Keratinocyte (primary cell): ENCODE measurements at regions not wholly inside any gene's neighbourhood (a gene's known extent, or its start where the extent isn't known, plus 50 kb on each side); places are given as distances from the start of the nearest gene placed in this dataset.

Experiments used
- DNase-seq: peaks from one replicate; pipeline ENCODE4 v3.0.0-alpha.2; 2011; ENCODE audit warnings: low read depth, missing footprints, low spot score
- FAIRE-seq: peaks from 2 replicates; lab custom pipeline; 2011; peaks lifted over from hg19 to GRCh38; lab: Jason Lieb, UNC
- H2AFZ ChIP-seq: 2 replicates; pipeline ENCODE4 v1.6.0; 2012; ENCODE audit warnings: low read length, control low read depth, inconsistent platforms; ENCODE audit not compliant: control insufficient read depth
- H3K27ac ChIP-seq: 2 replicates; pipeline ENCODE4 v1.5.1; 2011; ENCODE audit warnings: low read length; ENCODE audit not compliant: control insufficient read depth, insufficient read depth
- H3K27me3 ChIP-seq: 3 replicates; pipeline ENCODE4 v1.6.0; 2011; ENCODE audit warnings: low read length; ENCODE audit not compliant: control insufficient read depth, insufficient read depth; ENCODE audit errors: extremely low read depth
- H3K36me3 ChIP-seq, 2 experiments: 2 replicates in 1 of 2; 3 replicates in 1 of 2; pipeline ENCODE4 v1.5.1; 2011; ENCODE audit warnings: low read length in 2 of 2, mild to moderate bottlenecking in 1 of 2; ENCODE audit not compliant: control insufficient read depth in 2 of 2, insufficient read depth in 2 of 2; ENCODE audit errors: extremely low read depth in 1 of 2
- H3K4me1 ChIP-seq: 3 replicates; pipeline ENCODE4 v1.5.1; 2011; ENCODE audit warnings: low read length; ENCODE audit not compliant: control insufficient read depth, insufficient read depth; ENCODE audit errors: extremely low read depth
- H3K4me2 ChIP-seq: 3 replicates; pipeline ENCODE4 v1.6.0; 2011; ENCODE audit warnings: low read depth, low read length; ENCODE audit not compliant: control insufficient read depth, insufficient read depth; ENCODE audit errors: extremely low read depth
- H3K4me3 ChIP-seq, 3 experiments: fragments of 200-600 bp in 1 of 3; sonication (generic) in 1 of 3; 2 replicates in 2 of 3; 3 replicates in 1 of 3; pipeline ENCODE4 v1.5.1; 2011 to 2016; ENCODE audit warnings: low read length in 3 of 3, mild to moderate bottlenecking in 3 of 3, control low read depth in 2 of 3, inconsistent platforms in 1 of 3, low read depth in 1 of 3, mixed read lengths in 1 of 3, mixed run types in 1 of 3, moderate library complexity in 1 of 3; ENCODE audit not compliant: control insufficient read depth in 2 of 3, insufficient read depth in 2 of 3; ENCODE audit errors: extremely low read depth in 1 of 3
- H3K79me2 ChIP-seq: 2 replicates; pipeline ENCODE4 v1.6.0; 2012; ENCODE audit warnings: low read length; ENCODE audit not compliant: control insufficient read depth, insufficient read depth
- H3K9ac ChIP-seq: 3 replicates; pipeline ENCODE4 v1.6.0; 2011; ENCODE audit warnings: low read length; ENCODE audit not compliant: control insufficient read depth, insufficient read depth; ENCODE audit errors: extremely low read depth
- H3K9me1 ChIP-seq: 3 replicates; pipeline ENCODE4 v1.6.0; 2011; ENCODE audit warnings: low read length; ENCODE audit not compliant: control insufficient read depth, insufficient read depth; ENCODE audit errors: extremely low read depth
- H3K9me3 ChIP-seq: 2 replicates; pipeline ENCODE4 v1.5.1; 2012; ENCODE audit warnings: low read depth, low read length; ENCODE audit not compliant: control insufficient read depth
- H4K20me1 ChIP-seq: 3 replicates; pipeline ENCODE4 v1.6.0; 2011; ENCODE audit warnings: low read length; ENCODE audit not compliant: control insufficient read depth, insufficient read depth; ENCODE audit errors: extremely low read depth
- CTCF ChIP-seq, 3 experiments: IDR thresholded peaks in 1 of 3; conservative IDR thresholded peaks in 1 of 3; optimal IDR thresholded peaks in 1 of 3; 2 replicates in 2 of 3; 3 replicates in 1 of 3; pipeline versions ENCODE3 to v1.5.1; 2011; ENCODE audit warnings: low read length in 3 of 3, mild to moderate bottlenecking in 3 of 3, moderate library complexity in 2 of 3, control low read depth in 1 of 3, inconsistent platforms in 1 of 3; ENCODE audit not compliant: insufficient read depth in 2 of 3; ENCODE audit errors: extremely low read depth in 1 of 3
- EZH2 ChIP-seq: IDR thresholded peaks from one replicate; pipeline ENCODE4 v1.6.1; 2012; ENCODE audit warnings: inconsistent platforms, mild to moderate bottlenecking, low read length, moderate library complexity
- dilution Hi-C: fragments of 300-500 bp; cut with MboI; formaldehyde crosslinking; loops from one replicate; pipeline ENCODE4 v1.7.0; 2020; ENCODE audit warnings: low sequenced_read_pairs; ENCODE audit not compliant: extremely low pct_ligation_motif_present

- Histone ChIP-seq H3K79me2 (no peaks in the 10 kb centered on the region), H3K4me1 (peaks cover 3% of the 10 kb centered on the region), H3K4me3 (no peak overlapping the region), H4K20me1 (no peaks in the 10 kb centered on the region), H3K4me2 (no peak overlapping the region), H3K9me3 (no peaks in the 10 kb centered on the region), H3K9ac (no peak overlapping the region), H3K27me3 (no peaks in the 10 kb centered on the region), H3K36me3 (no peaks in the 10 kb centered on the region), H3K27ac (no peak overlapping the region), H2AFZ (no peak overlapping the region), H3K9me1 (no peaks in the 10 kb centered on the region)
- FAIRE-seq, result no peak
- dilution Hi-C loops, result no loop called here
- DNase-seq, result no peak
- TF ChIP-seq CTCF (optimal IDR thresholded peaks at IDR 0.05 in 1 of 3, IDR thresholded peaks at IDR 0.05 in 1 of 3, conservative IDR thresholded peaks at IDR 0.05 in 1 of 3; ENCODE audit: extremely low read depth in 1 of 3, insufficient read depth in 2 of 3, low read length in 3 of 3), result no peak
- TF ChIP-seq EZH2, result no peak
These were observed 188.2 kb downstream of the KCNRG start for GRCh38 chr13:50203256-50203941.

- no peaks in the 10 kb centered on the region for H3K79me2 ChIP-seq
- no peak for TF ChIP-seq EZH2
- H3K27ac ChIP-seq, result no peak overlapping the region
- H4K20me1 ChIP-seq, result no peaks in the 10 kb centered on the region
- H3K4me2 ChIP-seq, result no peak overlapping the region
- dilution Hi-C loops, result no loop called here
- H3K4me3 ChIP-seq, result no peak overlapping the region
- no peaks in the 10 kb centered on the region for H3K9me3 ChIP-seq
- no peaks in the 10 kb centered on the region for H3K9me1 ChIP-seq
- H3K4me1 ChIP-seq, result peaks cover 3% of the 10 kb centered on the region
- H2AFZ ChIP-seq, result no peak overlapping the region
- DNase-seq (no peak), FAIRE-seq (no peak)
- no peaks in the 10 kb centered on the region for H3K36me3 ChIP-seq
- no peak overlapping the region for H3K9ac ChIP-seq
- H3K27me3 ChIP-seq, result no peaks in the 10 kb centered on the region
These were observed 190.3 kb downstream of the KCNRG start for GRCh38 chr13:50205581-50205980.
